ENCODE measurements at regions not wholly inside any gene's neighbourhood (a gene's known extent, or its start where the extent isn't known, plus 50 kb on each side); places are given as distances from the start of the nearest gene placed in this dataset.

DNA sequence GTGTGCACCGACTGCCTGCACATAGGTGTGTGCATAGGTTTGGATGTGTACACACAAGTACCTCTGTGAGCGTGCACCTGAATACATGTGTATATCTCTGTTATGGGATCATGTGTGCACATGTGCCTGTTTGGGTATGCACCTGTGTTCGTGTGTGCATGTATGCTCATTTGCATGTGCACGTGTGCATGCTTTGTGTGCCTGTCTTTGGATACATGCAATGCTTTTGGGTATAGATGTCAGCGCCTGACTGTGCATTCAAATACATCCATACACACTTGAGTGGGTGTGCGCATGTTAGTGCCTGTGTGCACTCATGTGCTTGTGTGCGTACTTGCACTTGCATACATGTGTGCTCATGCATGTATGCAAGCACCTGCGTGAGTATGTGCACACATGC, 258.1 kb downstream of the IRX2 start:
- Histone ChIP-seq H3K79me2 (ENCODE audit: insufficient read depth, low read length) (no peaks in the 10 kb centered on the region), H3K9me3 (ENCODE audit: insufficient read depth, low read depth, low read length) (peaks cover 18% of the 10 kb centered on the region), H4K20me1 (ENCODE audit: insufficient read depth, low read length) (no peaks in the 10 kb centered on the region), H2AFZ (ENCODE audit: low read depth, low read length) (no peak overlapping the region), H3K4me2 (ENCODE audit: low read length) (no peak overlapping the region), H3K27ac (ENCODE audit: low read depth, low read length) (no peak overlapping the region), H3K27me3 (ENCODE audit: insufficient read depth, low read length) (no peaks in the 10 kb centered on the region), H3K9ac (ENCODE audit: low read length) (no peak overlapping the region), H3K4me3 (ENCODE audit: insufficient read depth, low read depth, low read length) (no peak overlapping the region), H3K36me3 (ENCODE audit: insufficient read depth, low read length) (no peaks in the 10 kb centered on the region), H3K4me1 (ENCODE audit: insufficient read depth, low read length) (no peaks in the 10 kb centered on the region)
- Mint-ChIP-seq H3K9me3 (ENCODE audit: unreplicated experiment) (no peaks in the 10 kb centered on the region), H3K27ac (ENCODE audit: unreplicated experiment) (no peak overlapping the region), H3K27me3 (ENCODE audit: low read depth, unreplicated experiment) (peaks cover 9% of the 10 kb centered on the region), H3K36me3 (ENCODE audit: low read depth, unreplicated experiment) (no peaks in the 10 kb centered on the region), H3K4me1 (ENCODE audit: low read depth, unreplicated experiment) (no peaks in the 10 kb centered on the region), H3K4me3 (ENCODE audit: unreplicated experiment) (no peak overlapping the region)
- TF ChIP-seq, protein P1, sequence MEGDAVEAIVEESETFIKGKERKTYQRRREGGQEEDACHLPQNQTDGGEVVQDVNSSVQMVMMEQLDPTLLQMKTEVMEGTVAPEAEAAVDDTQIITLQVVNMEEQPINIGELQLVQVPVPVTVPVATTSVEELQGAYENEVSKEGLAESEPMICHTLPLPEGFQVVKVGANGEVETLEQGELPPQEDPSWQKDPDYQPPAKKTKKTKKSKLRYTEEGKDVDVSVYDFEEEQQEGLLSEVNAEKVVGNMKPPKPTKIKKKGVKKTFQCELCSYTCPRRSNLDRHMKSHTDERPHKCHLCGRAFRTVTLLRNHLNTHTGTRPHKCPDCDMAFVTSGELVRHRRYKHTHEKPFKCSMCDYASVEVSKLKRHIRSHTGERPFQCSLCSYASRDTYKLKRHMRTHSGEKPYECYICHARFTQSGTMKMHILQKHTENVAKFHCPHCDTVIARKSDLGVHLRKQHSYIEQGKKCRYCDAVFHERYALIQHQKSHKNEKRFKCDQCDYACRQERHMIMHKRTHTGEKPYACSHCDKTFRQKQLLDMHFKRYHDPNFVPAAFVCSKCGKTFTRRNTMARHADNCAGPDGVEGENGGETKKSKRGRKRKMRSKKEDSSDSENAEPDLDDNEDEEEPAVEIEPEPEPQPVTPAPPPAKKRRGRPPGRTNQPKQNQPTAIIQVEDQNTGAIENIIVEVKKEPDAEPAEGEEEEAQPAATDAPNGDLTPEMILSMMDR (IDR thresholded peaks at IDR 0.05; ENCODE audit: insufficient read depth, low read depth, low read length), result no peak
- TF ChIP-seq EZH2 (IDR thresholded peaks at IDR 0.05; ENCODE audit: insufficient read depth, low read length), result no peak
- DNase-seq (ENCODE audit: low read depth) (no peak), FAIRE-seq (no peak)

DNA sequence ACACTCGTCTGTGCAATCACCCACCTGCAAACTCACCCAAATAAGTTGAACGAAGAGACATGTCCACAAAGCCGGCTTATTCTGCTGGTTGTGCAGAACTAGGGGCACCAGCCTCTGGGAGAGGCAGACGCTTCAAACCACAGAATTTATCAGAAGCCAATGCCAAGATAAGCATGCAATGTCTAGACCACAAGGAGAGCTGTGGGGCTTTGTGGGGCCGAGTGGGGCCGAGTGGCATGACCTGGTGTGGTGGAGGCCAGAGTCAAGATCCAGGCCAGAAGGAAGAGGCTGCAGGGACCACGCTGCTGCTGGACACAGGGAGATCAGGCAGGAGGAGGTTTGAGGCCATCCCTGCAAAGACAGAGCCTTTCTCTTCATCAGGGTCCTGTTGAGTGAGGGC, 259.0 kb downstream of the IRX2 start:
- no peak overlapping the region for H3K4me3 Mint-ChIP-seq (ENCODE audit: unreplicated experiment)
- H3K36me3 Mint-ChIP-seq (ENCODE audit: low read depth, unreplicated experiment), result no peaks in the 10 kb centered on the region
- Histone ChIP-seq H3K9ac (ENCODE audit: low read length) (no peak overlapping the region), H3K27ac (ENCODE audit: low read depth, low read length) (no peak overlapping the region), H3K27me3 (ENCODE audit: insufficient read depth, low read length) (no peaks in the 10 kb centered on the region), H2AFZ (ENCODE audit: low read depth, low read length) (no peak overlapping the region), H3K79me2 (ENCODE audit: insufficient read depth, low read length) (no peaks in the 10 kb centered on the region), H4K20me1 (ENCODE audit: insufficient read depth, low read length) (no peaks in the 10 kb centered on the region), H3K4me2 (ENCODE audit: low read length) (no peak overlapping the region), H3K4me1 (ENCODE audit: insufficient read depth, low read length) (no peaks in the 10 kb centered on the region), H3K9me3 (ENCODE audit: insufficient read depth, low read depth, low read length) (peaks cover 23% of the 10 kb centered on the region), H3K36me3 (ENCODE audit: insufficient read depth, low read length) (no peaks in the 10 kb centered on the region), H3K4me3 (ENCODE audit: insufficient read depth, low read depth, low read length) (no peak overlapping the region)
- H3K27ac Mint-ChIP-seq (ENCODE audit: unreplicated experiment), result no peak overlapping the region
- no peaks in the 10 kb centered on the region for H3K4me1 Mint-ChIP-seq (ENCODE audit: low read depth, unreplicated experiment)
- TF ChIP-seq EZH2 (IDR thresholded peaks at IDR 0.05; ENCODE audit: insufficient read depth, low read length), result no peak
- TF ChIP-seq, protein P1 (IDR thresholded peaks at IDR 0.05; ENCODE audit: insufficient read depth, low read depth, low read length), result no peak
- peaks cover 9% of the 10 kb centered on the region for H3K27me3 Mint-ChIP-seq (ENCODE audit: low read depth, unreplicated experiment)
- H3K9me3 Mint-ChIP-seq (ENCODE audit: unreplicated experiment), result no peaks in the 10 kb centered on the region
- FAIRE-seq, result no peak
- no peak for DNase-seq (ENCODE audit: low read depth)

DNA sequence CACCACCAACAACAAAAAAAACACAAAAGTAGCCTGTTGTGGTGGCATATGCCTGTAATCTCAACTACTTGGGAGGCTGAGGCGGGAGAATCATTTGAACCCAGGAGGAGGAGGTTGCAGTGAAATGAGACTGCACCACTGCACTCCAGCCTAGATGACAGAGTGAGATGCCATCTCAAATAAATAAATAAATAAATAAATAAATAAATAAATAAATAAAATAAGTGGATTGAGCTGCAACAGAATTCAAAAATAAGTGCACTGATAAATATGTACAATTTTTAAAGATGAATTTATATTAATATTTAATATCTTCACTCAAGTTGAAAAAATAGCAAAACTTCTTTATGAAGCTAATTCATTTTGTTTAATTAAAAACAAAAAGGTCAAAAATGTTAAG, 259.6 kb downstream of the IRX2 start:
- Histone ChIP-seq H2AFZ (ENCODE audit: low read depth, low read length) (no peak overlapping the region), H3K4me2 (ENCODE audit: low read length) (no peak overlapping the region), H3K27ac (ENCODE audit: low read depth, low read length) (no peak overlapping the region), H3K4me3 (ENCODE audit: insufficient read depth, low read depth, low read length) (no peak overlapping the region), H4K20me1 (ENCODE audit: insufficient read depth, low read length) (no peaks in the 10 kb centered on the region), H3K9ac (ENCODE audit: low read length) (no peak overlapping the region), H3K27me3 (ENCODE audit: insufficient read depth, low read length) (no peaks in the 10 kb centered on the region), H3K9me3 (ENCODE audit: insufficient read depth, low read depth, low read length) (peaks cover 22% of the 10 kb centered on the region), H3K36me3 (ENCODE audit: insufficient read depth, low read length) (no peaks in the 10 kb centered on the region), H3K4me1 (ENCODE audit: insufficient read depth, low read length) (no peaks in the 10 kb centered on the region), H3K79me2 (ENCODE audit: insufficient read depth, low read length) (no peaks in the 10 kb centered on the region)
- TF ChIP-seq, protein P1 (IDR thresholded peaks at IDR 0.05; ENCODE audit: insufficient read depth, low read depth, low read length), result no peak
- no peak for TF ChIP-seq EZH2 (IDR thresholded peaks at IDR 0.05; ENCODE audit: insufficient read depth, low read length)
- Mint-ChIP-seq H3K4me1 (ENCODE audit: low read depth, unreplicated experiment) (no peaks in the 10 kb centered on the region), H3K36me3 (ENCODE audit: low read depth, unreplicated experiment) (no peaks in the 10 kb centered on the region), H3K9me3 (ENCODE audit: unreplicated experiment) (no peaks in the 10 kb centered on the region), H3K4me3 (ENCODE audit: unreplicated experiment) (no peak overlapping the region), H3K27me3 (ENCODE audit: low read depth, unreplicated experiment) (peaks cover 8% of the 10 kb centered on the region), H3K27ac (ENCODE audit: unreplicated experiment) (no peak overlapping the region)
- DNase-seq (ENCODE audit: low read depth) (no peak), FAIRE-seq (no peak)

All from astrocyte (in vitro differentiated cells and primary cell).